ENCODE measurements at regions not wholly inside any gene's neighbourhood (a gene's known extent, or its start where the extent isn't known, plus 50 kb on each side); places are given as distances from the start of the nearest gene placed in this dataset.
"Not testable (repeated sequence)": the region's sequence is repeated elsewhere in the genome, so short reads cannot be mapped to it uniquely, and the experiment has no call there.

- POLR2A ChIA-PET = no interaction called here
- DNase-seq (no peak), ATAC-seq (ENCODE audit: low read depth) (no peak)
- Mint-ChIP-seq H3K36me3 (ENCODE audit: low read depth) (no peaks in the 10 kb centered on the region), H3K4me3 (no peak overlapping the region), H3K9me3 (no peaks in the 10 kb centered on the region), H3K4me1 (peaks cover 11% of the 10 kb centered on the region), H3K27me3 (peaks cover 32% of the 10 kb centered on the region), H3K27ac (no peak overlapping the region)
- TF ChIP-seq CTCF (IDR thresholded peaks at IDR 0.05) = no peak
- CTCF ChIA-PET = interaction anchor here (1.2 kb wide), 1 partner anchor 896 kb away, joined by 10 read pairs; no protein-coding TSS in a partner anchor
- intact Hi-C loops (cut with micrococcal nuclease) = loop anchor here (1.0 kb wide), 1 partner anchor 896 kb away; no protein-coding TSS in a partner anchor
Observed at GRCh38 chr3:71926262-71926600, 141.3 kb upstream of the PROK2 start.

- CTCF ChIA-PET = interaction anchor here (1.2 kb wide), 1 partner anchor 896 kb away, joined by 10 read pairs; no protein-coding TSS in a partner anchor
Observed at GRCh38 chr3:71925511-71926261, 140.7 kb upstream of the PROK2 start.

GRCh38 chr3:71924721-71925120 lies 139.8 kb upstream of the PROK2 start:
- Mint-ChIP-seq H3K27ac (no peak overlapping the region), H3K9me3 (no peaks in the 10 kb centered on the region), H3K36me3 (ENCODE audit: low read depth) (no peaks in the 10 kb centered on the region), H3K4me3 (no peak overlapping the region), H3K4me1 (peaks cover 7% of the 10 kb centered on the region), H3K27me3 (peaks cover 37% of the 10 kb centered on the region)
- ChIA-PET POLR2A (no interaction called here), CTCF (no interaction called here)
- intact Hi-C loops (cut with micrococcal nuclease) = no loop called here
- no peak for TF ChIP-seq CTCF (IDR thresholded peaks at IDR 0.05)
- ATAC-seq (ENCODE audit: low read depth) (no peak), DNase-seq (no peak)

More at GRCh38 chr3:71925511-71926261, 140.7 kb upstream of the PROK2 start:
- H3K4me3 Mint-ChIP-seq; H3K36me3 Mint-ChIP-seq (ENCODE audit: low read depth); DNase-seq; H3K9me3 Mint-ChIP-seq; H3K27ac Mint-ChIP-seq; POLR2A ChIA-PET: not testable (repeated sequence)
- intact Hi-C loops (cut with micrococcal nuclease) = loop anchor here (1.0 kb wide), 1 partner anchor 897 kb away; no protein-coding TSS in a partner anchor
- peaks cover 34% of the 10 kb centered on the region for H3K27me3 Mint-ChIP-seq
- peaks cover 11% of the 10 kb centered on the region for H3K4me1 Mint-ChIP-seq
- peak; percentile 40 for ATAC-seq (ENCODE audit: low read depth)

- peaks cover 9% of the 10 kb centered on the region for H3K4me1 Mint-ChIP-seq
- H3K36me3 Mint-ChIP-seq (ENCODE audit: low read depth) = no peaks in the 10 kb centered on the region
- H3K9me3 Mint-ChIP-seq = no peaks in the 10 kb centered on the region
- H3K27me3 Mint-ChIP-seq = peaks cover 61% of the 10 kb centered on the region
- ATAC-seq (ENCODE audit: low read depth) (no peak), DNase-seq (no peak)
- no peak overlapping the region for H3K27ac Mint-ChIP-seq
- ChIA-PET CTCF (no interaction called here), POLR2A (no interaction called here)
- intact Hi-C loops (cut with micrococcal nuclease) = no loop called here
- no peak for TF ChIP-seq CTCF (IDR thresholded peaks at IDR 0.05)
- no peak overlapping the region for H3K4me3 Mint-ChIP-seq
Observed at GRCh38 chr3:71921036-71921435, 136.1 kb upstream of the PROK2 start.

GRCh38 chr3:71919572-71919971 lies 134.6 kb upstream of the PROK2 start:
- intact Hi-C loops (cut with micrococcal nuclease) = no loop called here
- Mint-ChIP-seq H3K4me3 (no peak overlapping the region), H3K27ac (no peak overlapping the region), H3K4me1 (peaks cover 4% of the 10 kb centered on the region), H3K27me3 (peaks cover 56% of the 10 kb centered on the region), H3K36me3 (ENCODE audit: low read depth) (no peaks in the 10 kb centered on the region), H3K9me3 (no peaks in the 10 kb centered on the region)
- no peak for TF ChIP-seq CTCF (IDR thresholded peaks at IDR 0.05)
- no peak for ATAC-seq (ENCODE audit: low read depth)
- ChIA-PET CTCF (no interaction called here), POLR2A (no interaction called here)
- no peak for DNase-seq
